ENCODE measurements at regions not wholly inside any gene's neighbourhood (a gene's known extent, or its start where the extent isn't known, plus 50 kb on each side); places are given as distances from the start of the nearest gene placed in this dataset.

- no peak for ATAC-seq
- TF ChIP-seq ZNF70 (CRISPR knock-in tag; IDR thresholded peaks at IDR 0.05) (no peak), PATZ1 (CRISPR knock-in tag; IDR thresholded peaks at IDR 0.05; ENCODE audit: borderline replicate concordance) (no peak), ZC3H10 (CRISPR knock-in tag; IDR thresholded peaks at IDR 0.05) (no peak), ZNF565 (CRISPR knock-in tag; conservative IDR thresholded peaks at IDR 0.05; ENCODE audit: low read depth) (no peak), TSHZ2 (CRISPR knock-in tag; IDR thresholded peaks at IDR 0.05) (no peak), PPARA (CRISPR knock-in tag; IDR thresholded peaks at IDR 0.05; ENCODE audit: borderline replicate concordance) (no peak), ZFP30 (CRISPR knock-in tag; IDR thresholded peaks at IDR 0.05) (no peak), TCF4 (CRISPR knock-in tag; IDR thresholded peaks at IDR 0.05; ENCODE audit: borderline replicate concordance) (no peak), ESRRG (CRISPR knock-in tag; IDR thresholded peaks at IDR 0.05) (no peak), TOX (CRISPR knock-in tag; IDR thresholded peaks at IDR 0.05; ENCODE audit: borderline replicate concordance) (no peak), OSR1 (CRISPR knock-in tag; IDR thresholded peaks at IDR 0.05) (no peak), GLIS3 (CRISPR knock-in tag; IDR thresholded peaks at IDR 0.05) (no peak), BACH2 (CRISPR knock-in tag; IDR thresholded peaks at IDR 0.05; ENCODE audit: borderline replicate concordance) (no peak)
- TF ChIP-seq, protein P1, sequence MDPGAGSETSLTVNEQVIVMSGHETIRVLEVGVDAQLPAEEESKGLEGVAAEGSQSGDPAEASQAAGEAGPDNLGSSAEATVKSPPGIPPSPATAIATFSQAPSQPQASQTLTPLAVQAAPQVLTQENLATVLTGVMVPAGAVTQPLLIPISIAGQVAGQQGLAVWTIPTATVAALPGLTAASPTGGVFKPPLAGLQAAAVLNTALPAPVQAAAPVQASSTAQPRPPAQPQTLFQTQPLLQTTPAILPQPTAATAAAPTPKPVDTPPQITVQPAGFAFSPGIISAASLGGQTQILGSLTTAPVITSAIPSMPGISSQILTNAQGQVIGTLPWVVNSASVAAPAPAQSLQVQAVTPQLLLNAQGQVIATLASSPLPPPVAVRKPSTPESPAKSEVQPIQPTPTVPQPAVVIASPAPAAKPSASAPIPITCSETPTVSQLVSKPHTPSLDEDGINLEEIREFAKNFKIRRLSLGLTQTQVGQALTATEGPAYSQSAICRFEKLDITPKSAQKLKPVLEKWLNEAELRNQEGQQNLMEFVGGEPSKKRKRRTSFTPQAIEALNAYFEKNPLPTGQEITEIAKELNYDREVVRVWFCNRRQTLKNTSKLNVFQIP (CRISPR knock-in tag; IDR thresholded peaks at IDR 0.05; ENCODE audit: borderline replicate concordance, low read depth): no peak
Measured at GRCh38 chr5:166517976-166518375, 1773.5 kb upstream of the WWC1 start.

- ATAC-seq: no peak
- TF ChIP-seq RARB (CRISPR knock-in tag; IDR thresholded peaks at IDR 0.05): no peak
- TF ChIP-seq TSHZ2 (CRISPR knock-in tag; IDR thresholded peaks at IDR 0.05): no peak
- no peak for TF ChIP-seq GLIS3 (CRISPR knock-in tag; IDR thresholded peaks at IDR 0.05)
- TF ChIP-seq ZNF8 (CRISPR knock-in tag; IDR thresholded peaks at IDR 0.05): no peak
- TF ChIP-seq ESRRG (CRISPR knock-in tag; IDR thresholded peaks at IDR 0.05): no peak
- TF ChIP-seq ZFP30 (CRISPR knock-in tag; IDR thresholded peaks at IDR 0.05): no peak
Measured at GRCh38 chr5:166523206-166523605, 1768.2 kb upstream of the WWC1 start.

- ATAC-seq: no peak
- TF ChIP-seq TOX (CRISPR knock-in tag; IDR thresholded peaks at IDR 0.05; ENCODE audit: borderline replicate concordance) (no peak), BACH2 (CRISPR knock-in tag; IDR thresholded peaks at IDR 0.05; ENCODE audit: borderline replicate concordance) (no peak), PPARA (CRISPR knock-in tag; IDR thresholded peaks at IDR 0.05; ENCODE audit: borderline replicate concordance) (no peak), ZNF70 (CRISPR knock-in tag; IDR thresholded peaks at IDR 0.05) (no peak), CSRNP3 (CRISPR knock-in tag; IDR thresholded peaks at IDR 0.05) (no peak), ZNF565 (CRISPR knock-in tag; conservative IDR thresholded peaks at IDR 0.05; ENCODE audit: low read depth) (no peak), ESRRG (CRISPR knock-in tag; IDR thresholded peaks at IDR 0.05) (no peak), ISL1 (CRISPR knock-in tag; IDR thresholded peaks at IDR 0.05) (peak; percentile 90), OSR1 (CRISPR knock-in tag; IDR thresholded peaks at IDR 0.05) (no peak), ZFP3 (CRISPR knock-in tag; IDR thresholded peaks at IDR 0.05) (no peak), TSHZ2 (CRISPR knock-in tag; IDR thresholded peaks at IDR 0.05) (no peak), ZC3H10 (CRISPR knock-in tag; IDR thresholded peaks at IDR 0.05) (no peak), CREB5 (CRISPR knock-in tag; IDR thresholded peaks at IDR 0.05; ENCODE audit: low read depth) (no peak)
Measured at GRCh38 chr5:166529200-166529599, 1762.2 kb upstream of the WWC1 start.

Data from SK-N-SH treated with all-trans-retinoic acid at 6 μM for 48 hours (cell line).